Neutrophil (primary cell): ENCODE measurements at regions not wholly inside any gene's neighbourhood (a gene's known extent, or its start where the extent isn't known, plus 50 kb on each side); places are given as distances from the start of the nearest gene placed in this dataset.

ENCODE experiments used
- H3K27ac ChIP-seq: fragments of 200-600 bp; sonication (generic); 2 replicates; pipeline ENCODE4 v1.5.1; 2016; ENCODE audit warnings: mild to moderate bottlenecking, moderate library complexity
- H3K27me3 ChIP-seq: fragments of 200-600 bp; sonication (generic); 2 replicates; pipeline ENCODE4 v1.6.0; 2016; ENCODE audit warnings: mild to moderate bottlenecking
- H3K36me3 ChIP-seq: fragments of 200-600 bp; sonication (generic); 2 replicates; pipeline ENCODE4 v1.5.1; 2017
- H3K4me1 ChIP-seq, 2 experiments: fragments of 200-600 bp in 1 of 2; sonication (generic) in 1 of 2; 1 replicate in 1 of 2; 2 replicates in 1 of 2; pipeline versions ENCODE4 v1.5.1 to v1.6.1; 2013 to 2016; ENCODE audit warnings: low read depth in 1 of 2, low read length in 1 of 2, mild to moderate bottlenecking in 1 of 2, moderate library complexity in 1 of 2; ENCODE audit not compliant: control insufficient read depth in 1 of 2, insufficient read depth in 1 of 2
- H3K4me3 ChIP-seq, 2 experiments: fragments of 200-600 bp in 1 of 2; sonication (generic) in 1 of 2; 1 replicate in 1 of 2; 2 replicates in 1 of 2; pipeline ENCODE4 v1.5.1; 2013 to 2016; ENCODE audit warnings: low read depth in 1 of 2, low read length in 1 of 2, mild to moderate bottlenecking in 1 of 2, moderate library complexity in 1 of 2
- H3K9me3 ChIP-seq: fragments of 200-600 bp; sonication (generic); 2 replicates; pipeline ENCODE4 v1.5.1; 2016
- CTCF ChIP-seq: fragments of 200-600 bp; sonication (generic); IDR thresholded peaks from 2 replicates; pipeline ENCODE4 v1.5.1; 2016; ENCODE audit warnings: antibody characterized with exemption

DNA sequence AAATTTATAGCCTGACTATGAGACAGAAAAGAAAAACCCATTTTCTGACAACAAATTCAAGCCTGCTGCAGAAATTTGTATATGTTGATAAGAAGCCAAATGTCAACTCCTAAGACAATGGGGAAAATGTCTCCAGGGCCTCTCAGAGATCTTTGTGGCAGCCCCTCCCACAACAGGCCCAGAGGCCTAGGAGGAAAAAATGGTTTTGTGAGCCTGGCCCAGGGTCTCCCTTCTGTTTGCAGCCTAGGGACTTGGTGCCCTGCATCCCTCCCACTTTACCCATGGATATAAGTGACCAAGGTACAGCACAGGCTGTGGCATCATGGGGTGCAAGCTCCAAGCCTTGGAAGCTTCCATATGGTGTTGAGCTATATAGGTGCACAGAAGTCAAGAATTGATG lies 740.2 kb downstream of the SEMA5A start:
- no peaks in the 10 kb centered on the region for H3K9me3 ChIP-seq
- H3K27me3 ChIP-seq = no peaks in the 10 kb centered on the region
- H3K27ac ChIP-seq = no peak overlapping the region
- H3K36me3 ChIP-seq = no peaks in the 10 kb centered on the region
- no peak for TF ChIP-seq CTCF
- no peaks in the 10 kb centered on the region for H3K4me1 ChIP-seq
- H3K4me3 ChIP-seq = no peak overlapping the region

DNA sequence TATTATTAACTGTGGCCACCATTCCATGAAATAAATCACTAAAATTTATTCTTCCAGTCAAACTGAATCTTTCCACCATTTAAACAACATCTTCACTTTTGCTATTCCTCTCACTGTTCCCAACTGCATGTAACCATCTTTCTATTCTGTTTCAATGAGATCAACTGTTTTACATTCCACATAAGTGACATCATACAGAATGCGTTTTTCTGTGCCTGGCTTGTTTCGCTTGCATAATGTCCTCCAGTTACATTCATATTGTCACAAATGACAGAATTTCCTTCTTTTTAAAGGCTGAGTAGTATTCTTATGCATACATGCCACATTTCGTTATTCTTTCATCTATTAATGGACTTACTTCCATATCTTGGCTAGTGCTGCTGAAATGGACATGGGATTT lies 738.2 kb downstream of the SEMA5A start:
- no peaks in the 10 kb centered on the region for H3K27me3 ChIP-seq
- H3K4me3 ChIP-seq = no peak overlapping the region
- no peaks in the 10 kb centered on the region for H3K9me3 ChIP-seq
- no peak overlapping the region for H3K27ac ChIP-seq
- no peak for TF ChIP-seq CTCF
- H3K4me1 ChIP-seq = no peaks in the 10 kb centered on the region
- H3K36me3 ChIP-seq = no peaks in the 10 kb centered on the region

- H3K4me1 ChIP-seq = no peaks in the 10 kb centered on the region
- H3K36me3 ChIP-seq = no peaks in the 10 kb centered on the region
- H3K9me3 ChIP-seq = no peaks in the 10 kb centered on the region
- no peak overlapping the region for H3K4me3 ChIP-seq
- H3K27ac ChIP-seq = no peak overlapping the region
- no peak for TF ChIP-seq CTCF
- H3K27me3 ChIP-seq = no peaks in the 10 kb centered on the region
These were observed 734.3 kb downstream of the SEMA5A start for GRCh38 chr5:8811581-8811980.

DNA sequence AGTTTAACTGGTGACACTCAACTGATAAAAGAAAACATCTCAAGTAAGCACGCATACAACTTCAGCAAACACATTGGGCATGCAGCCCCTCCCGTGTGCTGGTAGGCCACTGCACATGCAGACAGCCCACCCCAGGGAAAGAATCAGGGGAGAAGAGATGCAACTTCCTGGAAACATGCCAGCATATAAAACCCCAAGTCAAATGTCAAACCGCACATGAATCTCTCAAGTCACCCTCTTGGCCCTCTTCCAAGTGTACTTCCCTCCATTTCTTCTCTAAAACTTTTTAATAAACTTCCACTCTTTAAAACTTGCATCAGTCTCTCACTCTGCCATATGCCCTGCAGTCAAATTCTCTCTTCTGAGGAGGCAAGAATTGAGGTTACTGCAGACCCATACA lies 732.7 kb downstream of the SEMA5A start:
- TF ChIP-seq CTCF = no peak
- no peak overlapping the region for H3K4me3 ChIP-seq
- H3K4me1 ChIP-seq = no peaks in the 10 kb centered on the region
- no peaks in the 10 kb centered on the region for H3K36me3 ChIP-seq
- H3K9me3 ChIP-seq = no peaks in the 10 kb centered on the region
- no peak overlapping the region for H3K27ac ChIP-seq
- no peaks in the 10 kb centered on the region for H3K27me3 ChIP-seq

- Histone ChIP-seq H3K27me3 (no peaks in the 10 kb centered on the region), H3K27ac (no peak overlapping the region), H3K36me3 (no peaks in the 10 kb centered on the region)
These were observed 731.8 kb downstream of the SEMA5A start for GRCh38 chr5:8814105-8814504.

More at GRCh38 chr5:8814105-8814504, 731.8 kb downstream of the SEMA5A start:
- H3K4me1 ChIP-seq = no peaks in the 10 kb centered on the region
- H3K9me3 ChIP-seq = no peaks in the 10 kb centered on the region
- no peak for TF ChIP-seq CTCF
- no peak overlapping the region for H3K4me3 ChIP-seq
